Esophagus squamous epithelium (tissue), 5 donors: ENCODE measurements at regions not wholly inside any gene's neighbourhood (a gene's known extent, or its start where the extent isn't known, plus 50 kb on each side); places are given as distances from the start of the nearest gene placed in this dataset.

Experiments
- DNase-seq: peaks from one replicate; lab custom pipeline; 2025; lab: John Stamatoyannopoulos, UW
- H3K27ac ChIP-seq, 4 donors: fragments of 200-600 bp; sonication (generic); one replicate each; pipeline ENCODE4 v1.5.1; 2016 to 2019; ENCODE audit warnings: mild to moderate bottlenecking in 1 of 4
- H3K27me3 ChIP-seq, 4 donors: fragments of 200-600 bp; sonication (generic); 1 replicate in 3 of 4; 2 replicates in 1 of 4; pipeline versions ENCODE4 v1.5.1 to v1.6.0; 2017 to 2021; ENCODE audit warnings: antibody characterized with exemption in 1 of 4
- H3K36me3 ChIP-seq, 3 donors: fragments of 200-600 bp; sonication (generic); one replicate each; pipeline ENCODE4 v1.5.1; 2016 to 2019
- H3K4me1 ChIP-seq, 3 donors: fragments of 200-600 bp; sonication (generic); one replicate each; pipeline ENCODE4 v1.5.1; 2017 to 2019
- H3K4me3 ChIP-seq, 4 donors: fragments of 200-600 bp; sonication (generic); 1 replicate in 3 of 4; 2 replicates in 1 of 4; pipeline ENCODE4 v1.5.1; 2016 to 2019; ENCODE audit warnings: mild to moderate bottlenecking in 2 of 4, moderate library complexity in 1 of 4
- H3K9me3 ChIP-seq, 3 donors: fragments of 200-600 bp; sonication (generic); one replicate each; pipeline ENCODE4 v1.5.1; 2016 to 2019
- CTCF ChIP-seq, 6 experiments: fragments of 450-650 bp in 4 of 6; fragments of 200-600 bp in 2 of 6; sonication (generic) in 2 of 6; IDR thresholded peaks; one replicate each; pipeline ENCODE4 v1.5.1; 2016 to 2019; ENCODE audit warnings: antibody characterized with exemption in 6 of 6, mild to moderate bottlenecking in 4 of 6, moderate library complexity in 4 of 6
- POLR2A ChIP-seq, 4 donors: fragments of 450-650 bp; IDR thresholded peaks; one replicate each; pipeline ENCODE4 v1.6.1; 2017; ENCODE audit warnings: antibody characterized with exemption in 4 of 4, mild to moderate bottlenecking in 4 of 4, moderate library complexity in 3 of 4
- WGBS, 2 donors: methylation state at CpG; one replicate each; pipeline ENCODE4 v1.1.5; 2018; 5-methylcytosine and 5-hydroxymethylcytosine counted together
- intact Hi-C: fragments of 100-400 bp; cut with DNase I; formaldehyde crosslinking; loops from one replicate; pipeline ENCODE4 v1.15.0; 2022
- donor health status: DM: yes; HTN: yes; CAD: no.

DNA sequence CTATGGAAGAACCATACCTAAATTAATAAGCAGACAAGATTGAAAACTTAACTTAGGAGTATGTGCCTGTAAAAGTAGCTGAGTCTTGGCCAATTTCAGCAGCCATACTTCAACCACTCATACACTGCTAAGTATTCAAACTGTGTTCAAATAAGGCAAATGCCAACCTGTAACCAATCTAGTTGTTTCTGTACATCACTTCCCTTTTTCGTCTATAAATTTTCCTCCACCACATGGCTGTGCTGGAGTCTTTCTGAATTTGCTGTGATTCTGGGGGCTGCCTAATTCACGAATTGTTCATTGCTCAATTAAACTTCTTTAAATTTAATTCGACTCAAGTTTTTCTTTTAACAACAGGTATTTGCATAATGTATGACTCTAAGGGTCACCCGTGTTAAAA lies 184.4 kb downstream of the PLK2 start:
- DNase-seq: no peak
- H3K27ac ChIP-seq: no peak overlapping the region
- H3K4me1 ChIP-seq: no peaks in the 10 kb centered on the region
- TF ChIP-seq CTCF (IDR thresholded peaks at IDR 0.05) (no peak), POLR2A (IDR thresholded peaks at IDR 0.05) (no peak)
- no peak overlapping the region for H3K4me3 ChIP-seq
- H3K27me3 ChIP-seq: no peaks in the 10 kb centered on the region
- intact Hi-C loops: no loop called here
- no peaks in the 10 kb centered on the region for H3K36me3 ChIP-seq
- 76 to 78% methylated on average over 4 of the region's 4 CpGs for WGBS, 2 donors
- H3K9me3 ChIP-seq: no peaks in the 10 kb centered on the region

DNA sequence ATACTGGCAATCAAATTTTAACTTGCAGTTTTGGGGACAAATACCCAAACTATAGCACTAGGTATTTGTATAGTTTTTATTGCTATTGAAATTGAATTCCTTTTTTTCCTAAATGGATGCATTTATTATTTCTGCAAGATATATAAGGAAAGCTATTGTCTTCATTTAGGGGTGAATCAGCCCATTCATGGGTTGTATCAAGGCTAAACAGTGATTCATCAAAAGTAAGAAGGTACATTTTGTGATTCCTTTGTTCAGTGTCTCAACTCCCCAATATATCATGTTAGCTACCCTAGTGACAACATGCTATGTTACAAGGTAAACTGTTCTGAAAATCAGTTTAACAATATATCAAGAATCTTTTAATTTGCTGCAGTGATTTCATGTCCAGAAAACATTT lies 185.7 kb downstream of the PLK2 start:
- intact Hi-C loops: no loop called here
- no peak overlapping the region for H3K4me3 ChIP-seq
- no peak for DNase-seq
- no peak overlapping the region for H3K27ac ChIP-seq
- H3K4me1 ChIP-seq: no peaks in the 10 kb centered on the region
- H3K27me3 ChIP-seq: no peaks in the 10 kb centered on the region
- no peaks in the 10 kb centered on the region for H3K36me3 ChIP-seq
- TF ChIP-seq CTCF (IDR thresholded peaks at IDR 0.05): no peak
- TF ChIP-seq POLR2A (IDR thresholded peaks at IDR 0.05): no peak
- H3K9me3 ChIP-seq: no peaks in the 10 kb centered on the region

GRCh38 chr5:58273711-58274110 lies 186.2 kb downstream of the PLK2 start:
- no peak overlapping the region for H3K4me3 ChIP-seq
- WGBS, 2 donors: 61 to 82% methylated on average over 2 of the region's 2 CpGs
- H3K4me1 ChIP-seq: no peaks in the 10 kb centered on the region
- H3K27me3 ChIP-seq: no peaks in the 10 kb centered on the region
- intact Hi-C loops: no loop called here
- TF ChIP-seq POLR2A (IDR thresholded peaks at IDR 0.05) (no peak), CTCF (IDR thresholded peaks at IDR 0.05) (no peak)
- no peaks in the 10 kb centered on the region for H3K9me3 ChIP-seq
- DNase-seq: no peak
- H3K27ac ChIP-seq: no peak overlapping the region
- no peaks in the 10 kb centered on the region for H3K36me3 ChIP-seq

DNA sequence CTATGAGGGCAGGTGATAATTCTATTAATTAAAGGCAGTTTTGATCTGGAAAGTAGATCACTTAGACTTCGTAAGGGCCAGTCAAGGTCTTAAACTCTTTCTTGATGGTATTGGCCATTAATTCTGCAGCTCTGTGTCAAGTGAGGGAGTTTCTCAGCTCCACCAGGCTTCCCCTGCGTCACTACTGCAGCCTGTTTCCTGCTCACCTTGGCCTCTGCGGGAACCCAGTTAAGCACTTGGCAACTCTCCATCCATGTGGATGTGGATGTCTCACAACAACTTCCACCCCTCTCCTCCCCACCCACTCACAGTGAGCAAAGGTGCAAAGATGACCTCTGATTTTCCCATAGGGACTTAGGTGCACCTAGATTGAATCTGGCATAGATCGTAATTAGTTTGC lies 191.6 kb downstream of the PLK2 start:
- Histone ChIP-seq H3K27me3 (no peaks in the 10 kb centered on the region), H3K9me3 (no peaks in the 10 kb centered on the region), H3K36me3 (no peaks in the 10 kb centered on the region), H3K4me1 (no peaks in the 10 kb centered on the region), H3K4me3 (no peak overlapping the region), H3K27ac (peak overlapping the region in 1 of 4 donors; percentile 34)
- TF ChIP-seq POLR2A (IDR thresholded peaks at IDR 0.05) (no peak), CTCF (IDR thresholded peaks at IDR 0.05) (no peak)
- intact Hi-C loops: no loop called here
- DNase-seq: no peak
- 76 to 78% methylated on average over 4 of the region's 4 CpGs for WGBS, 2 donors

DNA sequence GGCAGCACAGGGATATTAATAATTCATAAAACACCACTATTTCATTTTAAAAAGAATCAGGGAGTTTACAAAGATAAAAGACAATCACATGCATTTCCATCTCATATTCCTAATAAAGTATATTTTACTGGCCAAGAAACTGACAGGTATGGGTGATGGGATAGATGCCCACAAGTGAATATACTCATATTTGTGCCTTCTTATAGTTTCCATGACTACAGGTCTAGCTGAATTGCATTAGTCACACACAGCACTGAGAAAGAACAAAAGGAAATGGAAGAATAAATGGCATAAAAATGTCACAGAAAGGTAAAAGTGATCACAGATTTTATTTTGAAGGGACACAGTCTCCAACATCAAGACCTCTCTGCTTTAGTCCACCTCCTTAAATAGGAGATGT lies 193.5 kb downstream of the PLK2 start:
- Histone ChIP-seq H3K9me3 (no peaks in the 10 kb centered on the region), H3K27me3 (no peaks in the 10 kb centered on the region), H3K4me3 (no peak overlapping the region), H3K4me1 (peaks cover 0 to 11% (median 0%) of the 10 kb centered on the region in 3 donors), H3K36me3 (no peaks in the 10 kb centered on the region), H3K27ac (no peak overlapping the region)
- DNase-seq: no peak
- intact Hi-C loops: no loop called here
- no peak for TF ChIP-seq POLR2A (IDR thresholded peaks at IDR 0.05)
- no peak for TF ChIP-seq CTCF (IDR thresholded peaks at IDR 0.05)
